ENCODE measurements at regions not wholly inside any gene's neighbourhood (a gene's known extent, or its start where the extent isn't known, plus 50 kb on each side); places are given as distances from the start of the nearest gene placed in this dataset.

DNA sequence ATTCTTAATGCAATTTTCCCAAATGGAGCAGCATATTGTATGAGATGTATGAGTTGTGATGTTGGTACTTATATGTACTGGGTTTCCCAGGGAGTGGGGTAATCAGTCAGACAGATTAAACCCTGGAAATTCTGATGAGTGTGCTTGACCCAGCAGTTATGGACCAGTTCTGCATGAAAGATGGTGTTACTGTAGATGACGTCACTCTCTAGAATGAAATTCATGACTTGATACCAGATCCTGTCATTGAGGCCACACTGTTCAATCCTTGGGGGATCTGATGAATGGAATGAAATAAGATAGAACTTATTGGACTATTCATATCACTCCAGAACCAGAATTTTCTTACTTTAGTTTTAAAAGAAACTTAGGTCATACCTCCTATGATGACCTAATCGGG lies 534.3 kb downstream of the PLXDC2 start:
- TF ChIP-seq, protein P1, sequence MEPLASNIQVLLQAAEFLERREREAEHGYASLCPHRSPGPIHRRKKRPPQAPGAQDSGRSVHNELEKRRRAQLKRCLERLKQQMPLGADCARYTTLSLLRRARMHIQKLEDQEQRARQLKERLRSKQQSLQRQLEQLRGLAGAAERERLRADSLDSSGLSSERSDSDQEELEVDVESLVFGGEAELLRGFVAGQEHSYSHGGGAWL (CRISPR knock-in tag; IDR thresholded peaks at IDR 0.05): no peak
- no peak for TF ChIP-seq HDAC2 (CRISPR knock-in tag; IDR thresholded peaks at IDR 0.05)
- no peak for TF ChIP-seq ZNF282 (IDR thresholded peaks at IDR 0.05; ENCODE audit: partially characterized antibody)
- TF ChIP-seq ZNF496 (CRISPR knock-in tag; IDR thresholded peaks at IDR 0.05; ENCODE audit: insufficient replicate concordance): no peak
- TF ChIP-seq TCF7 (IDR thresholded peaks at IDR 0.05; ENCODE audit: low read depth): no peak
- TF ChIP-seq, protein P2, sequence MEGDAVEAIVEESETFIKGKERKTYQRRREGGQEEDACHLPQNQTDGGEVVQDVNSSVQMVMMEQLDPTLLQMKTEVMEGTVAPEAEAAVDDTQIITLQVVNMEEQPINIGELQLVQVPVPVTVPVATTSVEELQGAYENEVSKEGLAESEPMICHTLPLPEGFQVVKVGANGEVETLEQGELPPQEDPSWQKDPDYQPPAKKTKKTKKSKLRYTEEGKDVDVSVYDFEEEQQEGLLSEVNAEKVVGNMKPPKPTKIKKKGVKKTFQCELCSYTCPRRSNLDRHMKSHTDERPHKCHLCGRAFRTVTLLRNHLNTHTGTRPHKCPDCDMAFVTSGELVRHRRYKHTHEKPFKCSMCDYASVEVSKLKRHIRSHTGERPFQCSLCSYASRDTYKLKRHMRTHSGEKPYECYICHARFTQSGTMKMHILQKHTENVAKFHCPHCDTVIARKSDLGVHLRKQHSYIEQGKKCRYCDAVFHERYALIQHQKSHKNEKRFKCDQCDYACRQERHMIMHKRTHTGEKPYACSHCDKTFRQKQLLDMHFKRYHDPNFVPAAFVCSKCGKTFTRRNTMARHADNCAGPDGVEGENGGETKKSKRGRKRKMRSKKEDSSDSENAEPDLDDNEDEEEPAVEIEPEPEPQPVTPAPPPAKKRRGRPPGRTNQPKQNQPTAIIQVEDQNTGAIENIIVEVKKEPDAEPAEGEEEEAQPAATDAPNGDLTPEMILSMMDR (CRISPR knock-in tag; IDR thresholded peaks at IDR 0.05): no peak
- TF ChIP-seq, protein P3, sequence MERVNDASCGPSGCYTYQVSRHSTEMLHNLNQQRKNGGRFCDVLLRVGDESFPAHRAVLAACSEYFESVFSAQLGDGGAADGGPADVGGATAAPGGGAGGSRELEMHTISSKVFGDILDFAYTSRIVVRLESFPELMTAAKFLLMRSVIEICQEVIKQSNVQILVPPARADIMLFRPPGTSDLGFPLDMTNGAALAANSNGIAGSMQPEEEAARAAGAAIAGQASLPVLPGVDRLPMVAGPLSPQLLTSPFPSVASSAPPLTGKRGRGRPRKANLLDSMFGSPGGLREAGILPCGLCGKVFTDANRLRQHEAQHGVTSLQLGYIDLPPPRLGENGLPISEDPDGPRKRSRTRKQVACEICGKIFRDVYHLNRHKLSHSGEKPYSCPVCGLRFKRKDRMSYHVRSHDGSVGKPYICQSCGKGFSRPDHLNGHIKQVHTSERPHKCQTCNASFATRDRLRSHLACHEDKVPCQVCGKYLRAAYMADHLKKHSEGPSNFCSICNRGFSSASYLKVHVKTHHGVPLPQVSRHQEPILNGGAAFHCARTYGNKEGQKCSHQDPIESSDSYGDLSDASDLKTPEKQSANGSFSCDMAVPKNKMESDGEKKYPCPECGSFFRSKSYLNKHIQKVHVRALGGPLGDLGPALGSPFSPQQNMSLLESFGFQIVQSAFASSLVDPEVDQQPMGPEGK (CRISPR knock-in tag; IDR thresholded peaks at IDR 0.05): no peak
- no peak for TF ChIP-seq POLR2A (IDR thresholded peaks at IDR 0.05; ENCODE audit: insufficient read depth in 1 of 2, low read depth in 2 of 2, low read length in 2 of 2)
- no peak for TF ChIP-seq KDM5A (IDR thresholded peaks at IDR 0.05; ENCODE audit: borderline replicate concordance, low read length)
- no peak for TF ChIP-seq ZKSCAN5 (CRISPR knock-in tag; IDR thresholded peaks at IDR 0.05)
- TF ChIP-seq TRIM24 (CRISPR knock-in tag; IDR thresholded peaks at IDR 0.05): no peak
- TF ChIP-seq, protein P4, sequence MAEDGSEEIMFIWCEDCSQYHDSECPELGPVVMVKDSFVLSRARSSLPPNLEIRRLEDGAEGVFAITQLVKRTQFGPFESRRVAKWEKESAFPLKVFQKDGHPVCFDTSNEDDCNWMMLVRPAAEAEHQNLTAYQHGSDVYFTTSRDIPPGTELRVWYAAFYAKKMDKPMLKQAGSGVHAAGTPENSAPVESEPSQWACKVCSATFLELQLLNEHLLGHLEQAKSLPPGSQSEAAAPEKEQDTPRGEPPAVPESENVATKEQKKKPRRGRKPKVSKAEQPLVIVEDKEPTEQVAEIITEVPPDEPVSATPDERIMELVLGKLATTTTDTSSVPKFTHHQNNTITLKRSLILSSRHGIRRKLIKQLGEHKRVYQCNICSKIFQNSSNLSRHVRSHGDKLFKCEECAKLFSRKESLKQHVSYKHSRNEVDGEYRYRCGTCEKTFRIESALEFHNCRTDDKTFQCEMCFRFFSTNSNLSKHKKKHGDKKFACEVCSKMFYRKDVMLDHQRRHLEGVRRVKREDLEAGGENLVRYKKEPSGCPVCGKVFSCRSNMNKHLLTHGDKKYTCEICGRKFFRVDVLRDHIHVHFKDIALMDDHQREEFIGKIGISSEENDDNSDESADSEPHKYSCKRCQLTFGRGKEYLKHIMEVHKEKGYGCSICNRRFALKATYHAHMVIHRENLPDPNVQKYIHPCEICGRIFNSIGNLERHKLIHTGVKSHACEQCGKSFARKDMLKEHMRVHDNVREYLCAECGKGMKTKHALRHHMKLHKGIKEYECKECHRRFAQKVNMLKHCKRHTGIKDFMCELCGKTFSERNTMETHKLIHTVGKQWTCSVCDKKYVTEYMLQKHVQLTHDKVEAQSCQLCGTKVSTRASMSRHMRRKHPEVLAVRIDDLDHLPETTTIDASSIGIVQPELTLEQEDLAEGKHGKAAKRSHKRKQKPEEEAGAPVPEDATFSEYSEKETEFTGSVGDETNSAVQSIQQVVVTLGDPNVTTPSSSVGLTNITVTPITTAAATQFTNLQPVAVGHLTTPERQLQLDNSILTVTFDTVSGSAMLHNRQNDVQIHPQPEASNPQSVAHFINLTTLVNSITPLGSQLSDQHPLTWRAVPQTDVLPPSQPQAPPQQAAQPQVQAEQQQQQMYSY (CRISPR knock-in tag; IDR thresholded peaks at IDR 0.05): no peak

Data from HepG2 (cell line).